CD4-positive, alpha-beta T cell treated with Interleukin-4 for 4 hours (primary cell): ENCODE measurements at regions not wholly inside any gene's neighbourhood (a gene's known extent, or its start where the extent isn't known, plus 50 kb on each side); places are given as distances from the start of the nearest gene placed in this dataset.

Experiments used
- DNase-seq: peaks from one replicate; pipeline ENCODE4 v3.0.0-alpha.2; 2020

DNA sequence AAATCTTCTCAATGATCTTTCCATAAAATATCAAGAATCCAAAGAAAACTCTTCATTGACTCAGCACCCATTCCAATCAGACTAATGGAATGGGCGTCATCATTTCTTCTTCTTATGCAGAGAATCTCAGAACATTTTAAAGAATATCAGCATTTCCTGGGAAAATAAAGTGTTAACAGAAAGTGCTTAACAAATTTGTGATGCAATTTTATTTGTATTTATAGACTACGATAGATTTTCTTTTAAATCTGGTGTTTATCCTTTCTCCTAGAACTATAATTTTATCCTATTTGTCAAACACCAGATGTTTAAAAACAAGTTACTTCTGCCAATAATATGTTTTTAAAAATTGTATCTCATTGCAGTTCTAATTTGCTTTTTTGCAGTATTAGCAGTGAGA, 330.7 kb downstream of the COL12A1 start:
- no peak for DNase-seq

DNA sequence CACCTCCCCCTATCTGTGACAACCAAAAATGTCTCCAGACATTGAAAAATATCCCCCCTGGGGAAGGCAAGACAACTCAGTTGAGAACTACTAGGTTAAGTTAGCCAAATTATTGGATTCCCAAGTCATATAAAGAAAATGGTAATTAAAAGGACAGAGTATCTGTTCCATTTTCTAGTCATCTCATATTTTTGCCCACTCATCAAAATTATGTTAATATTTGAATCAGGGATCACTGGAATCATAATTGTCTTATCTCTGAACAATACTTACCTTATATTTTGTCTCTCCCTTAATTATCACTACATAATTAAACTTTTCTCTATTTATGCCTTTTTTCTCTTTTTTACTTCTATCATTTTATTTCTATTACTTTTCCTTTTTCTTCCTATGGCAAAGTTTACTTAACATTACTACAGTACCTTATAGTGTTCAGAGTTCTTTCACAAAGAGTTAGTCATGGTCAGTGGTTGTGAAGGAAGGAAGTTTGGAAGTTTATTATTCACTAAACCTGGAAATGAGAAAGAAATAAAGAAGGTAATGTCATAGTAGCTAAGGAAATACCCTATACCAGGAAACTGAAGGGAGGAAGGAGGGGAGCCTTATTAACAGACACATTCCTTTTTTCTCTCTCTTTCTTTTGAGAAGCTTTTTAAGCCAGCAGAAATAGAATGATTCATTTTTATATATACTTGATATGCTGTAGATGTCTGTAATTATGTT, 332.9 kb downstream of the COL12A1 start:
- no peak for DNase-seq

DNA sequence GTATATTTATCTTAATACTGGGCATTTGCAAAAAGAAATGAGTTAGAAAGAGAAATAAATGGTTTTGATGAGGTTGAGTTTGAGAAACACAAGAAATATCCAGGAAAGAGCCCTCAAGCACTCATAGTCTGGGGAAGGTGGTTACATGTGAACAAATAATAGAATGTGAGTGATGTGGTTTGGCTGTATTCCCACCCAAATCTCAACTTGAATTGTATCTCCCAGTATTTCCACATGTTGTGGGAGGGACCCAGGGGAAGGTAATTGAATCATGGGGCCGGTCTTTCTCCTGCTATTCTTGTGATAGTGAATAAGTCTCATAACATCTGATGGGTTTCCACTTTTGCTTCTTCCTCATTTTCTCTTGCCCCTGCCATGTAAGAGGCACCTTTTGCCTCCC, 334.1 kb downstream of the COL12A1 start:
- DNase-seq, result no peak

DNA sequence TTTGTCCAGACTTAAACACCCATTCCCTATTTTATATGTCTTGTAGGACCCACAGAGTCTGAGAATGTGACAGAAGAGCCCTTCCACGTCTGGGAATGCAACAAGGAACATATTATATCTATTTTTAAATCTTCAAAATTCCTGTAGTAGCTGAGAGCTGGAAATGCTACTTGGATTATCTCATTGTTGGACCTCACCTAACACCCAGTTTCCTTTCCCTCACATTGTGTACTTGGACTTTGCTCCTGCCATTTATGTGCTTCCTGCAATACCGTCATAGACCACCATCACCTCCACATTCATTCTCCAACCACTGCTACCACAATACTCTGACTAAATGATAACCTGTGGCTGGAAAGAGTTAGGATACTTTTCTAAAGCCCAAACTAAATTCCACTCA, 335.4 kb downstream of the COL12A1 start:
- DNase-seq, result no peak

DNA sequence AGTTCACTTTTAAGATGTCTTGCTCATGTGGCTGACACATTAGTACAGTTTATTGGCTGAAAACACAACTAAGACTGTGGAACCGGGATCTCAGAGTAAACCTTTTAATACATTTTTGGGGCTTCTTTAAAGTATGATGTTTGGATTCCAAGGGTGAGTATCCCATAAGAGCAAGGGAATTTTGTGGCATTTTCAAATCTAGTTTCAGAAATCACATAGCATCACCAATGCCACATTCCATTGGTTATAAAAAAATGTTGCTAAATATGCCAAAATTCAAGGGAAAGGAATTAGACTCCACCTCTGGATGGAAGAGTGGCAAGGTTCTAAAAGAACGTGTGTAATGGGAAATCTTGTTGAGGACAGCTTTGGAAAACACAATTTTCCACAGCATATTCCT, 338.6 kb downstream of the COL12A1 start:
- DNase-seq, result no peak

DNA sequence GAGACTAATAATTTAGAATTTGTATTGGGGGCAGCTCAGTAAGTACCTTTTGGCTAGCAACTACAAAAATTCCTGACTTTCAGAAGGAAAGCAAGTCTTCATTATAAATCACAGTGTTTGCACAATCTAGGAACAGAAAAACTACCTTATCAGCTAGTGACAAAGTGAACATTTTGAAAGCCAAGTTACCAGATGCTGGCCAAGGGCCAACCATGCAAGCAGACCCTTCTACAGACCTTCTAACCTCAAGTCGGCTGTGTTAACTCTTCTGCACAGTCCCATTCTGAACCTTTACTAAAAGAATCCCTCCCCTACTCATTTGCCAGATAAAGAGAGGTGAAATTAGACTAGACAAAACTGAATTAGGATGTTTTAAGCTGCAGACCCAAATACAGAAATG, 341.9 kb downstream of the COL12A1 start:
- no peak for DNase-seq

DNA sequence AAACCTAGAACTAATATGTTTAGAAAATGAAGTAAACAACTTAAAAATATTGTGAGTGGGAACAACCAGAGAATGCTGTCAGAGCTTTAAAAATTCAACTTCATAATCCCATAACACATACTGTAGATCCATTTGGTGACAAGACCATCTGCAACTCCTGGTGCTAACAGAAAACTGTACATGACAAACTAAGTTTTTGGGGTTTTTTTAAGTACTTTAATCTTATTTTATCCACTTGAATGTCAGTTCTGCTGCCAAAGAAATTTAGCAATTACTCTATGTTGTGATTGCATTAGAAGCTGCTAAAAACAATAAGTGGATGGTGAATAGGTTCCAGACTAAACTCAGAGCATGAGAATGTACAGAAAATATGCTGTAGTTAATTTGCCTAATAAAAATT, 345.4 kb downstream of the COL12A1 start:
- DNase-seq, result no peak

DNA sequence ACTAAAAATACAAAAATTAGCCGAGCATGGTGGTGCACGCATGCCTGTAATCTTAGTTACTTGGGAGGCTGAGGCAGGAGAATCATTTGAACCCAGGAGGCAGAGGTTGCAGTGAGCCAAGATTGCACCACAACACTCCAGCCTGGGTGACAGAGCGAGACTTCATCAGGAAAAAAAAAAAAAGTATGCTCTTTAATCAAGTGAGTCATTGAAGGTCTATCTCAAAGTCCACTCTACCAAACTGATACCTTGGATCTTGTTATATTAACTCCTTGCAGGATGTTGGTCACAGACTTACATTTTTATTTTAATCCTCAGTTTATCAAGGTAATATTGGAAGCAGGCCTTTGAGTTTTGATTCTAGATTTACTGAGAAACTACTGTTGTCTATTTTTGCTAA, 348.7 kb downstream of the COL12A1 start:
- no peak for DNase-seq

DNA sequence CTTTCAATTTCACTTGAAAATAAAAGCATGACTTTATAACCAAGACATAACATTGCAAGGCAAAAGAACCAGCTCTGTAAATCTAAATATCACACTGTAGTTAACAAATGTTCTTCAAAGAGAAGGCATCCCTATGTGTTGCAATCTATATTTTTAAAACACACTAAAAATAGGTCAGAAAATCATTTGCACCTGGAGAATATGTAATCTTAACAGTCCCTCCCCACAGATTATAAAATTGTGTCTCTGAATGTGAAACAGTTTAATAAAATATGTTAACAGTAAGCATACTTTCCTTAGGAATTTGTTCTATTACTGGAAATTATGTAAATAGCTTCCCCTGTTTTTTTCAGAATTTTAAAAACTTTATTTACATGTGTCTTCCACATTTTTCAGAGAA, 351.9 kb downstream of the COL12A1 start:
- DNase-seq, result no peak

DNA sequence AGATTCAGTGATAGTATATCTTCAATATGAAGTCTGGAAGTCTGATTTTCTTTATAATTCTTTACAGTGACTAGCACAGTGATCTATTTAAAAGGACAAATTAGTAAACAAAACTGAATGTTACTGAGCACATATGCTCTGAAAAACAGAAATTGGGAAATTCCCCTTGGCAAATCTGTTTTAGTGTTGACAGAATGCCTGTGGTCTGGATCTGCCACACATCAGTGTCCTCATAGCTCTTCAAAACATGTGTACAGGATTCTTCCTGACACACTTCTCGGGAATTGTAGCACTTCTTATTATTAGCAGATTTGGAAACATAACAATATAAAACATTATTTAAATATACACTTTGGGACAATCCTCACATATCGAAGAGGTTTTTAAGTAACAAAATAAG, 354.3 kb downstream of the COL12A1 start:
- no peak for DNase-seq

DNA sequence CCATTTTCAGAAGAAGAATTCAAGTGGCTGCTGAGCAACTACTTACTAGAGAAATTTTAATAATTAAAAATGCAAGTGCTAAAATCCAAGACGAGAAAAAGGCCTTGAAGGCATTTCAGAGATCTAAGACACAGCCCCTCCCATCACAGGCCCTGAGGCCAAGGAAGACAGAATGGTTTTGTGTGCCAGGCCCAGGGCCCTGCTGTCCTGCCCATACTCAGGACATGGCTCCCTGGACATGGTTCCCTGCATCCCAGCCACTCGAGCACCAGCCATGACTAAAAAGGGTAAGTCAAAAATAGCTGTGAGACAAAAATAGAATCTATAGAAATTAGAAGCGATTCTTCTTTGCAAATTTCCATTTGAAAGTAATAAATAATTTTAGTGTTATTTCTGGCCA, 364.9 kb downstream of the COL12A1 start:
- DNase-seq, result no peak

DNA sequence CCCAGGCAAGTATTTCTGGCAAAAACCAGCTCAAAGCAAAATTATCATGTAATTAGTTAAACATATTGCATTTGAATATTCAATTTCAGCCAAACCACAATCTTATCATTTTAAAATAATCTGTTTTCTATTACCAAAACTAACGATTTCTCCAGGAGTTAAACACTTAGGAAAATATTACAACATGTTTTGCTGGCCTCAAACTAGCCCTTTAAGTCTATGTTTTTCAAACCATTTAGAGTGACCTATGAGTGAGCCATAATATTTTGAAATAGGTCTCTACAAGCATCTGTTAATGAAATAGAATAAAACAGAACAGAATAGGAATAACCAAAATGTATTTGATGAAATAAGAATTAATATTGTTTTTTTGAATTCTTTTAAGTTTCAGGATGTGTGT, 370.9 kb downstream of the COL12A1 start:
- DNase-seq, result no peak

DNA sequence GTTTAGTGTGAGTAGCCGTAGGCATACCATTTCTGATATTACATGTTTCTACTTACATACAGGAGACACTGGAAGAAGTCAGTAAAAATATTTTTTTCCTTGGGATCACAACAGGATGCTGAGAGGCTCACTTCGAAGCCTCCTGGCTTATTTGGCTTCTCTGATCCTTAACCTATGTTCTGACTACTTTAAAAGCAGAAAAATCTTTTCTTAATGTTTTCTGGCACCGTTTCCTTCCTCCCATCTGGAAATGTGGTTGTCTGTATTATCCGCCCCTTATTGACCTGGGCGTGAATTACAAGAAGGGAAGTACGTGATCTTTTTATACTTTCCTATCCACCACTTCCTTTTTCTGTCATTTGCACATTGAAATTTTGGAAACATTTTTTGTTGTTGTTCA, 379.6 kb downstream of the COL12A1 start:
- DNase-seq, result no peak

DNA sequence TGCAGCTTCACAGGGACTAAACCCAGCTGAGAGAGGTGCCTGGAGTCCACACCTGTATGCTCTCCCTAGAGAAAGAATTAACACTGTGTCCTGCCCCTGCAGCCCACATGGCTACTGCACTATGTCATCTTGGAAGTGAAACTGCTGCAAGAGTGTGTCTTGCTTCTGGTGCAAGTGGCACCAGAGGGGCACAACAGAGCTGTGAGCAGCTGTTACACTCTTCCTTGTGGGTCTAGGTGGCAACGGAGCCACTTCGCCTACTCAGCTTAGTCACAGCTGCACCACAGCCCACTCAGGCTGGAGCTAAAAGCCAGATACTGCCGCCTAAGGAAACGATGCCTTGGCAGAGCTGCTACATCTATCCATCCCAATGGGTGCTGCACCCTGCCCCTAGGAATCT, 391.4 kb downstream of the COL12A1 start:
- DNase-seq, result no peak

DNA sequence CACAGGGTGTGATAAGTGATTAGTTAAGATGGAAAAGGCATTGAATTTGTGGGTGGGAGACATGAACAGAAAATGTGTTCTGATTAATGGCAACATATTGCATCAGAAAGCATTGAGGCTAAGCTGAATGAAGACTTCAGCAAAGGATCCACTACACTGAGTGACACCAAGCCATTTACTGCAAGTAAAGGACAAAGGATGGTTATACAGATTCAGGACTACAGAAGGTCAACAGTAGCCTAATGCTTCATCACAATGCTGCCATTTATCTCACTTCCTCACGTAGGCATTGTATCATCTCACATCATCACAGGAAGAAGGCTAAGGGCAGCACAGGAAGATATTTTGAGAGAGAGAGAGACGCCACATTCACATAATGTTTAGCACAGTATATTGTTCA, 398.2 kb downstream of the COL12A1 start:
- no peak for DNase-seq

DNA sequence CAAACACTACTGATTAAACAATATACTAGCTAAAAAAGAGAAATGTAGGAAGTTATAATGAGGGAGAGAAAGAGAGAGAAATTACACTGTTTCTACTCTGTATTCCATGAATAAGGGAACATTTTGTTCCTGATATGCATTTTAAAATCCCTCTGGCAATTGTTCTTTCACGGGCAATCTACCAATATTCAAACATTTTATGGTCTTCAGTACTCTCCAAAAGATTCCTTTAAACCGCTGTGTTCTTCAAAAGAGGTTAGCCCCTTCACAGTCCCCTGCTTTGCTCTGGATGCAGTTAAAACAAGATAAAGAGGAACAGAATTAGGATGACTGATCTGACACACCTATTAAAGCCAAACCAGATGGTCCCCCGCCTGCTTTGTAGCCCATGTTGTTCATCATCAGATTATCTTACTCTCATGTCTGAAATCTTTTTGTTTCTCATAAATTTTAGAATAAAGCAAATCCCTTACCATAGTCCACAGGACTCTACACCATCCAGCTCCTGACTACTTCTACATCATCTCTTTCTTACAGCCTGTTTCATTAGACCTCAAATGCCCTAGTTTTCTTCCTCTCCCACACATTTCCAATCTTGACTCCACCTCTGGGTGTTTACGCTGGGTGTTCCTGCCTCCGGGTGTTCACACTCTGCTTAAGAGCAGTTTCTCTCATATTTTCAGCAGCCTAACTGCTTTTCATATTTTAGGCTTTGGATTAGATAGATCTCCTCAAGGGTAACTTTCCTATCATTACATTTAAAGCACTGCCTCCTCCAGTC, 399.7 kb downstream of the COL12A1 start:
- DNase-seq, result no peak

DNA sequence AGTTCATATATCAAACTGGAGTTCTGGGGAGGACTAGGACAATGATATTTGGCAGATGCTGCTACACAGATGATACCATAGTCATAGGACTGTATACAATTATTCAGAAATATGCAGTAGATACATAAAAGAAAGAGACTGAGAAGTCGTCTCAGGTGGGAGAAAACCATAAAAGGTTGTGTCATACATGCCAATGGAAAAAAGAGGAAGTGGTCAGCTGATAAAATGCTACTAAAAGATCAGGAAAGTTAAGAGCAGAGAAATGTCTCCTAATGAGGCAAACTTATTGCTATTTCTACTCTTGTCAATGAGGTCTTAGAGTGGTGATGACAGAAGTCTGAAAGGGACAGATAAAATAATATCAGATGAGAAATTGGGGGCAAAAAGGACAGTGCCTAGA, 407.6 kb downstream of the COL12A1 start:
- no peak for DNase-seq

DNA sequence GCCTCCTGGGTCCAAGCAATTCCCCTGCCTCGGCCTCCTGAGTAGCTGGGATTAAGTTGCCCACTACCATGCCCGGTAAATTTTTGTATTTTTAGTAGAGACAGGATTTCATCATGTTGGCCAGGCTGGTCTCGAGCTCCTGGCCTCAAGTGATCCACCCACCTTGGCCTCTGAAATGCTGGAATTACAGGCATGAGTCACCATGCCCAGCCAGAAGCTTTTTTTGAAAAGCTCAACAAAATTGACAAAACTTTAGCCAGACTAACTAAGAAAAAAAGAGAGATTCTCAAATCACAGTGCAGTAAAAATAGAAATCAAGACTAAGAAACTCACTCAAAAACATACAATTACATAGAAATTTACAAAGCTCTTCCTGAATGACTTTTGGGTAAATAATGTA, 420.6 kb downstream of the COL12A1 start:
- no peak for DNase-seq

DNA sequence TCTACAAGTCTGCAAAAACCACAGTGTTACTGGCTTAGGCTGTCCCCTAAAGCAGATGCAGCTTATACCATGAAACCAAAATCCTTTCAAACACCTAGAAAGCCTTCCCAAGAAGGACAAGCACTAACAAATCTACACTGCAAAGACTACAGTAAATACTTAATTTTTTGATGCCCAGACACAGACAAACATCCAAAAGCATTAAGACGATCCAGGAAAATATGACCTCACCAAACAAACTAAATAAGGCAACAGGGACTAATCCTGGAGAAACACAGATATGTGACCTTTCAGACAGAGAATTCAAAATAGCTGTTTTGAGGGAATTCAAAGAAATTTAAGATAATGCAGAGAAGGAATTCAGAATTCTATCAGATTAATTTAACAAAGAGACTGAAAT, 423.5 kb downstream of the COL12A1 start:
- no peak for DNase-seq

DNA sequence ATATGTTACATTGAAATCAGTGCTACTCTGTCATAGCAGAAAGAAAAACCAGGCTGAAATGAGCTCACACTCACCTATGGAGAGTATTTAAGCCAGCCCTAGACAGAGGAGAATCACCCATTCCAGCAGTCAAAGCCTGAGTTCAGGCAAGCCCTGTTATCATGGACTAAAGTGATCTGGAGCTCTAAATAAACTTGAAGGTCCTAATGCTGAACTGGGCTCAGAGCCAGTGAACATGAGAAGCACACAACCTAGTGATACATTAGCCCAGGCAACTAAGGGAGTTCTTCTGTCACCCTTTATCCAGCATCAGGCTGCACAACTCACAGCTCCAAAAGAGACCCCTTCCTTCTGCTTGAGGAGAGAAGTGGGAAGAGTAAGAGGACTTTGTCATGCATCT, 425.0 kb downstream of the COL12A1 start:
- no peak for DNase-seq

DNA sequence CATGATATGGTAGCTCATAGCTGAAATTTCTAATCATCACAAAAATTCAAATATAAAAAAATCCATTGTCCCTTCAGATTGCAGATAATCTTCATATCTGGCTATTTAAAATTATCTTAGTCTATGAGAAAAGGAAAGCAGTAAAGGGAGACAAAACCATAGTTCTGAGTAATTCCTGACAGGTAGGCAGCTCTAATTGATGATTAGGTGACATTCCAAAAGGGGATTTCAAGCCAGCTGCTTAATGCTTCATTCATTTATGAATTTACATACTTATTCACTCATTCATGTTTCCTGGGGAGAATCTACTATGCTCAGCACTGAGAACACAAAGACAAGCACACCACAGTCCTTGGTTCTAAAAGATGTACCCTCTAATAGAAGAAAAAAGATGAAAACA, 437.1 kb downstream of the COL12A1 start:
- no peak for DNase-seq

DNA sequence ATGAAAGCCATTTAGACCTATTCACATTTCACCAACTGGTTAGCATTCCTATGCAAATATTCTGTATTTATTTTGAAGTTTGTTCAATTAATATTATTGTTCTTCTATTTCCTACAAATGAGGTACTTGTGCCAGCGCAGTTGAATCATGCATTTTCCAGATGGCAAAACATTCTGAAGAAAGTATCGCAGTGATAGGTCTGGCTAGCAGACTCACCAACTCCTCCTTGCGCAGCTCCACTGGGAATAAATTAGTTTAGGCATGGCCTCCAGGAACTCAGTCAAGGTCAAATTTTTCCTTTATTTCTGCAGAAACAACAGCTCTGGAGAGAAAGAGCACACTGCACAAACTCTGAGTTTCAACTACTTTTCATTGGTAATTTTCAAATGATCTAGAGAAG, 437.7 kb downstream of the COL12A1 start:
- no peak for DNase-seq

DNA sequence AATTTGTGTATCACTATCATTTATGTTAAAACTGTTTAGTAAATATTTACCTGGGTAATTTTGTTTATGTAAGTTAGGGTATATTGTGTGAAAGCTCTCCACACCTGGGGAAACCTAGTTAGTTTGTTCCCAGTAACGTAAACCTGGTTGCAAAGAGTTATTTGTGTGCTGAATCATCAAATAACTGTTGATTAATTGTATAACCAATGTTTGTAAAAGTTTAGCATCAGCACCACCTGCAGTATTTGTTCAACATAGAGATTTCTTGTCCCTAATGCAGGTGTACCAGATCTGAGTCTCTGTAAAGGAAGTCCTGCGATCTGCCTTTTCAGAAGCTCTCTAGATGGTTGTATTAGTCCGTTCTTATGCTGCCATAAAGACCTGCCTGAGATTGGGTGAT, 440.4 kb downstream of the COL12A1 start:
- DNase-seq, result no peak

DNA sequence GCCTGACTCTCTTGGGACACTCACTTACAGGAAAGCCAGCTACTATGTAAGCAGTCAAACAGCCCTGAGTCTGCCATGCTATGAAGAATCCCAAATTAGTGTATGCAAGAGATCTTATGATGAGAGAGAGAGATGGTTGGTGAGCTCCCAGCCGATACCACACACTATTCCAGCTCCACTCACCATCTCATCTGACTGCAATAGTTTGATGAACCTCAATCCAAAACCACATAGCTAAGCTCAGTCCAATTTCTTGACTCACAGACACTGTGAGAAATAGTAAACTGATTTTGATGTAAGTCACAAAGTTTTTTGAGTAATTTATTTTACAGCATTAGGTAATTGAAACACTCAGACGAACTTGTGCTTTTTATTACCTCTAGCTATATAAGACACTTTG, 441.4 kb downstream of the COL12A1 start:
- no peak for DNase-seq

DNA sequence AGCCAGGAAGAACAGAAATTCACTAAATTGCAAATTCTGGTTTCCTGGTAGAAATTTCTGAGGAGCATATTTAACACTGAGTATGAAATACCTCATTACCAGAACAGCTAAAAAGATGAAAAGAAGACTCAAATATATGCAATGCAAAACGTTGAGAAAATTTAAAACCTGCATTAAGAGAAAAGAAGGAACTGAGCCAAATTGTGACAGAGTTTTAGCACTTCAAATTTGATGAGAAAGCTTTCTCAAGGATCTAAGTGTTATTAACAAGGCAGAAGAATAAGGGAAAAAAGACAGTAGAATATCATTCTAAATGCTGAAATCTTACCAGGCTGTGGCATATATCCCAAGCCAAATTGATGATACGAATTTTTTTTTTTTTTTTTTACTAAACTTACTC, 443.0 kb downstream of the COL12A1 start:
- no peak for DNase-seq
